CD14-positive monocyte (primary cell): ENCODE measurements at regions not wholly inside any gene's neighbourhood (a gene's known extent, or its start where the extent isn't known, plus 50 kb on each side); places are given as distances from the start of the nearest gene placed in this dataset.

Source experiments
- DNase-seq, 3 donors: peaks; one replicate each; pipeline ENCODE4 v3.0.0-alpha.2; 2011 to 2022
- H2AFZ ChIP-seq: 2 replicates; pipeline ENCODE4 v1.6.0; 2012; ENCODE audit warnings: mild to moderate bottlenecking, low read depth, low read length, inconsistent platforms; ENCODE audit not compliant: insufficient read depth, poor library complexity, severe bottlenecking
- H3K27ac ChIP-seq, 2 donors: 1 replicate in 1 of 2; 2 replicates in 1 of 2; pipeline ENCODE4 v1.5.1; 2012 to 2013; ENCODE audit warnings: low read length in 2 of 2, control low read depth in 1 of 2, inconsistent platforms in 1 of 2, low read depth in 1 of 2, mild to moderate bottlenecking in 1 of 2
- H3K27me3 ChIP-seq, 2 donors: one replicate each; pipeline versions ENCODE4 v1.6.0 to v1.6.1; 2011 to 2013; ENCODE audit warnings: low read length in 2 of 2; ENCODE audit not compliant: control insufficient read depth in 2 of 2, insufficient read depth in 2 of 2
- H3K36me3 ChIP-seq, 2 donors: replicated peaks in 1 of 2; 1 replicate in 1 of 2; 2 replicates in 1 of 2; pipeline versions ENCODE4 v1.5.1 to v1.6.1; 2012 to 2013; ENCODE audit warnings: low read length in 2 of 2, control low read depth in 1 of 2, inconsistent platforms in 1 of 2, mild to moderate bottlenecking in 1 of 2; ENCODE audit not compliant: insufficient read depth in 2 of 2, control insufficient read depth in 1 of 2
- H3K4me1 ChIP-seq, 2 donors: 1 replicate in 1 of 2; 2 replicates in 1 of 2; pipeline versions ENCODE4 v1.5.1 to v1.6.1; 2012 to 2013; ENCODE audit warnings: low read length in 2 of 2, control low read depth in 1 of 2, inconsistent platforms in 1 of 2, mild to moderate bottlenecking in 1 of 2, moderate library complexity in 1 of 2; ENCODE audit not compliant: insufficient read depth in 2 of 2, control insufficient read depth in 1 of 2
- H3K4me2 ChIP-seq: replicated peaks from 2 replicates; pipeline ENCODE3; 2012; ENCODE audit warnings: low read length, moderate library complexity, mild to moderate bottlenecking; ENCODE audit not compliant: poor library complexity, severe bottlenecking; ENCODE audit errors: extremely low read depth
- H3K4me3 ChIP-seq, 3 experiments: fragments of 200-600 bp in 1 of 3; sonication (generic) in 1 of 3; replicated peaks in 1 of 3; 1 replicate in 2 of 3; 2 replicates in 1 of 3; pipeline ENCODE4 v1.5.1; 2011 to 2013; ENCODE audit warnings: low read length in 3 of 3, mild to moderate bottlenecking in 3 of 3, control low read depth in 2 of 3, low read depth in 2 of 3, inconsistent platforms in 1 of 3, moderate library complexity in 1 of 3
- H3K79me2 ChIP-seq: 2 replicates; pipeline ENCODE4 v1.6.0; 2012; ENCODE audit warnings: mild to moderate bottlenecking, control low read depth, inconsistent platforms, low read length, moderate library complexity; ENCODE audit not compliant: insufficient read depth
- H3K9ac ChIP-seq: 2 replicates; pipeline ENCODE4 v1.6.0; 2017; ENCODE audit warnings: low read length, mild to moderate bottlenecking; ENCODE audit not compliant: insufficient read depth, poor library complexity, severe bottlenecking
- H3K9me3 ChIP-seq, 2 donors: replicated peaks in 1 of 2; 1 replicate in 1 of 2; 2 replicates in 1 of 2; pipeline versions ENCODE4 v1.5.1 to v1.6.1; 2012 to 2013; ENCODE audit warnings: low read length in 2 of 2, control low read depth in 1 of 2; ENCODE audit not compliant: control insufficient read depth in 1 of 2, insufficient read depth in 1 of 2
- H4K20me1 ChIP-seq: 2 replicates; pipeline ENCODE4 v1.6.0; 2012; ENCODE audit warnings: mild to moderate bottlenecking, low read length, control low read depth, moderate library complexity; ENCODE audit not compliant: insufficient read depth
- H3K27ac Mint-ChIP-seq, 7 donors: one replicate each; pipeline ENCODE4 v1.8.0; 2020; ENCODE audit warnings: mild to moderate bottlenecking in 7 of 7, mixed read lengths in 7 of 7, moderate library complexity in 6 of 7, inconsistent platforms in 2 of 7
- H3K27me3 Mint-ChIP-seq, 3 donors: one replicate each; pipeline ENCODE4 v1.8.0; 2021 to 2022; ENCODE audit warnings: low read depth in 3 of 3, mild to moderate bottlenecking in 3 of 3, mixed read lengths in 3 of 3, moderate library complexity in 3 of 3, inconsistent platforms in 1 of 3
- H3K36me3 Mint-ChIP-seq, 2 donors: one replicate each; pipeline ENCODE4 v1.8.0; 2020; ENCODE audit warnings: mixed read lengths in 2 of 2, inconsistent platforms in 1 of 2, mild to moderate bottlenecking in 1 of 2
- H3K4me1 Mint-ChIP-seq: one replicate; pipeline ENCODE4 v1.8.0; 2020; ENCODE audit warnings: mild to moderate bottlenecking, mixed read lengths
- H3K4me3 Mint-ChIP-seq, 2 donors: one replicate each; pipeline ENCODE4 v1.8.0; 2020; ENCODE audit warnings: mild to moderate bottlenecking in 2 of 2, mixed read lengths in 2 of 2, moderate library complexity in 1 of 2
- H3K9me3 Mint-ChIP-seq, 7 donors: one replicate each; pipeline ENCODE4 v1.8.0; 2020 to 2022; ENCODE audit warnings: mixed read lengths in 7 of 7, mild to moderate bottlenecking in 6 of 7, moderate library complexity in 6 of 7, inconsistent platforms in 2 of 7
- CTCF ChIP-seq: fragments of 200-600 bp; IDR thresholded peaks from one replicate; pipeline ENCODE4 v1.8.0; 2022; ENCODE audit warnings: antibody characterized with exemption, mild to moderate bottlenecking
- WGBS: methylation state at CpG from one replicate; pipeline ENCODE4 v1.1.5; 2013; ENCODE audit warnings: missing lambda C conversion rate; ENCODE audit not compliant: insufficient coverage; 5-methylcytosine and 5-hydroxymethylcytosine counted together
- intact Hi-C, 2 donors: fragments of 100-400 bp; cut with micrococcal nuclease; formaldehyde crosslinking; loops; one replicate each; pipeline versions ENCODE4 v1.15.0 to v1.15.1; 2023

GRCh38 chr16:54696970-54697369, 233.7 kb upstream of the IRX5 start:
- Mint-ChIP-seq H3K36me3 (no peaks in the 10 kb centered on the region), H3K4me3 (no peak overlapping the region), H3K27me3 (peaks cover 2 to 6% (median 2%) of the 10 kb centered on the region in 3 donors), H3K4me1 (no peaks in the 10 kb centered on the region), H3K9me3 (peaks cover 0 to 7% (median 4%) of the 10 kb centered on the region in 7 donors), H3K27ac (no peak overlapping the region)
- Histone ChIP-seq H3K79me2 (no peaks in the 10 kb centered on the region), H3K36me3 (no peaks in the 10 kb centered on the region), H3K9me3 (peaks cover 0 to 5% of the 10 kb centered on the region in 2 donors), H3K4me1 (no peaks in the 10 kb centered on the region), H2AFZ (no peak overlapping the region), H3K4me3 (no peak overlapping the region), H3K27me3 (no peaks in the 10 kb centered on the region), H3K27ac (no peak overlapping the region), H3K9ac (no peak overlapping the region), H3K4me2 (no peak overlapping the region), H4K20me1 (no peaks in the 10 kb centered on the region)
- DNase-seq, result no peak
- TF ChIP-seq CTCF, result no peak
- intact Hi-C loops, result no loop called here
- 83% methylated on average over 4 of the region's 9 CpGs for whole genome bisulfite sequencing

GRCh38 chr16:54696522-54696921, 234.1 kb upstream of the IRX5 start:
- Histone ChIP-seq H3K9me3 (peaks cover 0 to 3% of the 10 kb centered on the region in 2 donors), H2AFZ (no peak overlapping the region), H3K79me2 (no peaks in the 10 kb centered on the region), H4K20me1 (no peaks in the 10 kb centered on the region), H3K4me3 (no peak overlapping the region), H3K27me3 (no peaks in the 10 kb centered on the region), H3K9ac (no peak overlapping the region), H3K4me1 (no peaks in the 10 kb centered on the region), H3K4me2 (no peak overlapping the region), H3K36me3 (no peaks in the 10 kb centered on the region), H3K27ac (no peak overlapping the region)
- intact Hi-C loops, result no loop called here
- Mint-ChIP-seq H3K4me3 (no peak overlapping the region), H3K36me3 (no peaks in the 10 kb centered on the region), H3K4me1 (no peaks in the 10 kb centered on the region), H3K9me3 (peaks cover 0 to 7% (median 4%) of the 10 kb centered on the region in 7 donors), H3K27ac (no peak overlapping the region), H3K27me3 (peaks cover 2 to 6% (median 3%) of the 10 kb centered on the region in 3 donors)
- DNase-seq, result no peak
- WGBS, result 70% methylated on average over 6 of the region's 8 CpGs
- no peak for TF ChIP-seq CTCF
